ACC112 (cell line): ENCODE measurements at regions not wholly inside any gene's neighbourhood (a gene's known extent, or its start where the extent isn't known, plus 50 kb on each side); places are given as distances from the start of the nearest gene placed in this dataset.

Source experiments
- H2AFZ ChIP-seq: fragments of 200-600 bp; sonication (generic); one replicate; pipeline ENCODE4 v1.6.0; 2017; ENCODE audit warnings: antibody characterized with exemption, low read length; ENCODE audit not compliant: unreplicated experiment
- H3K27ac ChIP-seq: fragments of 200-600 bp; sonication (generic); 2 replicates; pipeline ENCODE4 v1.5.1; 2014; ENCODE audit warnings: low read depth, mild to moderate bottlenecking, antibody characterized with exemption, low read length, moderate library complexity
- H3K27me3 ChIP-seq: fragments of 200-600 bp; sonication (generic); 2 replicates; pipeline ENCODE4 v1.6.1; 2014; ENCODE audit warnings: mild to moderate bottlenecking, antibody characterized with exemption, low read length, moderate library complexity, mixed read lengths; ENCODE audit not compliant: insufficient read depth
- H3K36me3 ChIP-seq: fragments of 200-600 bp; sonication (generic); 2 replicates; pipeline ENCODE4 v1.6.1; 2016; ENCODE audit warnings: mild to moderate bottlenecking, antibody characterized with exemption, low read length, moderate library complexity, mixed read lengths; ENCODE audit not compliant: insufficient read depth
- H3K4me1 ChIP-seq: fragments of 200-600 bp; sonication (generic); one replicate; pipeline ENCODE4 v1.6.1; 2016; ENCODE audit warnings: low read length, mixed read lengths; ENCODE audit not compliant: insufficient read depth, unreplicated experiment, control insufficient read depth
- H3K4me3 ChIP-seq: fragments of 200-600 bp; sonication (generic); 2 replicates; pipeline ENCODE4 v1.5.1; 2014; ENCODE audit warnings: mild to moderate bottlenecking, low read depth, low read length
- H3K79me2 ChIP-seq: fragments of 200-600 bp; sonication (generic); one replicate; pipeline ENCODE4 v1.6.0; 2016; ENCODE audit warnings: low read length; ENCODE audit not compliant: control insufficient read depth, unreplicated experiment, insufficient read depth

DNA sequence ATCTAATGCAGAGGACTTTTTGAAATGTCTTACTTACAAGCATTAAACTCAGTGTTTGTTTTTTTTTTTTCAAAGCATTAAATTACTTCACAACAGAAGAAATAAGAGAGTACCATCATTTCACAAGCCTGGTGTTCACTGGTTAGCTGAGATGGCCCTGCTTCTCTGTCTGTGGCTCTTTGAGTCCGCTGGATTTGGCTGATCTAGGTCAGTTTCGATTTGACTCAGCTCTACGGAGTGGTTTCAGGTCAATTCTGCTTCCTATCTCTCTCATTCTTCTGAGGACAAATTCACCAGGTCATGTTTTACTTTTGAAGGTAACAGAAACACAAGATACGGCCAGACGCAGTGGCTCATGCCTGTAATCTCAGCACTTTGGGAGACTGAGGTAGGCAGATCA is 1066.1 kb downstream of the FLRT2 start:
- Histone ChIP-seq H3K79me2 (no peaks in the 10 kb centered on the region), H3K27ac (no peak overlapping the region), H3K36me3 (no peaks in the 10 kb centered on the region), H3K27me3 (no peaks in the 10 kb centered on the region), H3K4me3 (no peak overlapping the region), H2AFZ (no peak overlapping the region), H3K4me1 (no peaks in the 10 kb centered on the region)

DNA sequence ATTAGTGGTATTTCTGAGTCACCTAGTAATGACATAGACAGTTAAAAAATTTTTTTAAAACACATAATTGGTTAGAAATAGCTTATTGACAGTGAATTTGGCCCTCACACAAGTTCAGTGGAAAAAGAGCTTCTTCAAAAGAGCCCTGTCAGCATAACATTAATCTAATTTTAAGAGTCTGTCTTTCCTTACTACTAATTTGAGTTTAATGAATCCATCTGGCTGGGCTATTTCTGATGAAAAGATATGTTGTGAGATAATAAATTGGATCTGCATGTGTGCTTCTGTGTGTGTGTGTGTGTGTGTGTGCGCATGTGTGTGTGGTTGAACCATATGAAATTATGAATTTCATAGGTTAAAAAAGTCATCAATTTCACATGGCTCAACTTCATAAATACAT is 1045.2 kb downstream of the FLRT2 start:
- Histone ChIP-seq H3K27me3 (no peaks in the 10 kb centered on the region), H2AFZ (no peak overlapping the region), H3K4me1 (no peaks in the 10 kb centered on the region), H3K27ac (peak overlapping the region; percentile 50), H3K4me3 (no peak overlapping the region), H3K79me2 (no peaks in the 10 kb centered on the region), H3K36me3 (no peaks in the 10 kb centered on the region)

DNA sequence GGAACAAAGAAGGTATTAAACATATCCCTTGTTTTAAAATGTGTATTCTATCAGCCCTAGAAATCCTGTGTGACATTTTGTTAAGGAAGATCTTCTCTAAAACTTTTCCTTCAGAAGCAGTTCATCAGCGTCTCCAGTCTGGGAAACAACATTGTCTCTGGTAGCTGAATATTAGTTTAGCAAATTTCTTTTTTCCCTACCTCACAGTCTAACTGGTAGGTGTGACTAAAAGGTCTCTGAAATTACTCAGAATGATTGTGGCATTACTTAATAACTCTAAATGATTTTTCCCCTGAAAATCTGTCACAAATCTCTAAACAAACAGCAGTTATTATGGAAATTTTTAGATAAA is 1044.8 kb downstream of the FLRT2 start:
- H3K27ac ChIP-seq, result peak overlapping the region; percentile 50
- no peaks in the 10 kb centered on the region for H3K79me2 ChIP-seq
- H3K4me1 ChIP-seq, result no peaks in the 10 kb centered on the region
- H2AFZ ChIP-seq, result no peak overlapping the region
- H3K4me3 ChIP-seq, result no peak overlapping the region
- H3K36me3 ChIP-seq, result no peaks in the 10 kb centered on the region
- H3K27me3 ChIP-seq, result no peaks in the 10 kb centered on the region

DNA sequence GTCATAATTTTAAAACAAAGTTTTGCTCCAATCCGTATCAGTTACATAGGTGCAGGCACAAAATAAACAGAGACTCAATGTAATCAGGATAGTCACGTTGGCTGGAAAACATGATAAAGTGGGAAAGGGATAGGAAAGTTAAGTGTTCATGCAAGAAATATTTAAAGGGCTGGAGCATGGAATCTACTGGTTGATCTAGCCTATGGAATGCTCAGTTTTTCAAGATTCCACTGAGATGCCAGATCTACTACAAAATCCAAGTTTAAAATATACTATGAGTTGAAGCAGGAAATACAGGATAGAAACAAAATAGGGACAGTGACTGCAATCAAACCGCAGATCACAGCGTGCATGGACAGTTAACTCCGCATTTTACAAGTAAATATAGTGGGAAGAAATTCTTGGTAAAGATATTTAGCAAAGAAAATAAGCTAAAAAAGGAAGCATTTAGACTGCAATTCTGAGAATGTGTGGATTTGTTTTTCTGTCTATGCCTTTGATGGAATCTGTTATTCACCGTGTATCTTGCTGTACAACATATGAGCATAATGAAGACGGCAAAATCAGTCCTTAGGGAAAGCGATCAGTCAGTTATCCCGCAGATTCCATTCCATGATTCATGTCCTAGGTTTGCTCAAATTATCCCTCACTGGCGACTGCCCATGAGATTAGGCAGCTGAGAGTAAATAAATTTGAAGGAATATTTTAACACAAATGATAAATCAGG is 1044.3 kb downstream of the FLRT2 start:
- H3K4me1 ChIP-seq, result no peaks in the 10 kb centered on the region
- peak overlapping the region; percentile 50 for H3K27ac ChIP-seq
- no peaks in the 10 kb centered on the region for H3K27me3 ChIP-seq
- H3K4me3 ChIP-seq, result no peak overlapping the region
- no peaks in the 10 kb centered on the region for H3K36me3 ChIP-seq
- no peak overlapping the region for H2AFZ ChIP-seq
- H3K79me2 ChIP-seq, result no peaks in the 10 kb centered on the region

DNA sequence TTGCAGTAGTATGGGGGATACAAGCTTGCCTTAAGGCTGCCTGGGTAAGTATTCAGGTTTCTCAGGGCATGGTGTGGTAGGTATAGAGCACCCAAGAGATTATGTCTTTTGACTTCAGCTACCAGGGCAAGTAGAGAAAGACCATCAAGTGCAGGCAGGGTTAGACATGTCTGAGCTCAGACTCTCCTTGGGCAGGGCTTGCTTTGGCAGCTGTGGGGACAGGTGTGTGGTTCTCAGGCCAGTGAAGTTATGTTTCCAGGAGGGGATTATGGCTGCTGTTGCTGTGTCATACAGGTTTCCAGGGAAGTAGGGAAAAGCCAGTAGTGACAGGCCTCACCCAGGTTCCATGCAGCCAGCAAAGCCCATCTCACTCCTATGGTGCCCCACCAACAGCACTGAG is 1040.4 kb downstream of the FLRT2 start:
- Histone ChIP-seq H2AFZ (no peak overlapping the region), H3K36me3 (no peaks in the 10 kb centered on the region), H3K4me3 (no peak overlapping the region), H3K4me1 (no peaks in the 10 kb centered on the region), H3K27me3 (no peaks in the 10 kb centered on the region), H3K27ac (no peak overlapping the region), H3K79me2 (no peaks in the 10 kb centered on the region)

DNA sequence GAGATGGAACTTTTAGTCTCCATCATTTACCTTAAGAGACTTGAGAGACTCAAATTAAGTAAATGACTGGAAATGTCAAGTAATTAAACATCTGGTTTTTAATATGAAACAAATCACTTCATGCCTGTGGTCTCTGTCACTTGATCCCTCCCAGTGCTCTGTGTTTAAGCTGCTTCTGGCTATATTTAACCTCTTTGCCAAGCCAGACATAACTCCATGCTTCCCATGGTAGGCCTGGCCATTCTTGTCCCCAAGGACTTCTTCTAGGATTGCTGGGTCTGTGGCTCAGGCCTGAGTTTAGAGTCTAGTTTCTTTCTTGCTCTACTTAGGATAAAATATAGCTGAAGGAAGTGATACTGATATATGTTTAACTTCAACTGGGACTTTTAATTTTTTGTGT is 1013.6 kb downstream of the FLRT2 start:
- Histone ChIP-seq H3K4me1 (no peaks in the 10 kb centered on the region), H3K4me3 (no peak overlapping the region), H3K36me3 (no peaks in the 10 kb centered on the region), H3K27ac (no peak overlapping the region), H3K79me2 (no peaks in the 10 kb centered on the region), H2AFZ (no peak overlapping the region), H3K27me3 (no peaks in the 10 kb centered on the region)

DNA sequence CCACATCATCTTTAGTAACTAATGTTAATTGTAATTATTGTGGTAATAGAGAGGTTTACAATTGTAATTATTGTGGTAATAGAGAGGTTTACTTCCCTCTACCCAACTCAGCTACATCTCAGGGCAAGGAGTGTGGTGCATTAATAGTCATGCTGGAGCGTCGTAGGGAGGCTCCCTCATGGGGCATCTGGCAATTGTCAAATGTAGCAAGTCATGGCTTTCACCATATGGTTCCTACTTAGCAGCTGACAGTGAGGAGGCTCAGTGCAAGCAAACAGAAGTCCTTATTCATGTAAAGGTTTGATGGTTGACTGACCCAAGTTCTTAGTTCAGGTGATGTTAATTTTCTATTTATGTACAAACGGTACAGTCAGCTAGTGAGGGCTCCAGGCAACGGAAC is 1012.0 kb downstream of the FLRT2 start:
- no peak overlapping the region for H2AFZ ChIP-seq
- no peaks in the 10 kb centered on the region for H3K4me1 ChIP-seq
- no peaks in the 10 kb centered on the region for H3K27me3 ChIP-seq
- H3K36me3 ChIP-seq, result no peaks in the 10 kb centered on the region
- no peak overlapping the region for H3K4me3 ChIP-seq
- no peak overlapping the region for H3K27ac ChIP-seq
- no peaks in the 10 kb centered on the region for H3K79me2 ChIP-seq

DNA sequence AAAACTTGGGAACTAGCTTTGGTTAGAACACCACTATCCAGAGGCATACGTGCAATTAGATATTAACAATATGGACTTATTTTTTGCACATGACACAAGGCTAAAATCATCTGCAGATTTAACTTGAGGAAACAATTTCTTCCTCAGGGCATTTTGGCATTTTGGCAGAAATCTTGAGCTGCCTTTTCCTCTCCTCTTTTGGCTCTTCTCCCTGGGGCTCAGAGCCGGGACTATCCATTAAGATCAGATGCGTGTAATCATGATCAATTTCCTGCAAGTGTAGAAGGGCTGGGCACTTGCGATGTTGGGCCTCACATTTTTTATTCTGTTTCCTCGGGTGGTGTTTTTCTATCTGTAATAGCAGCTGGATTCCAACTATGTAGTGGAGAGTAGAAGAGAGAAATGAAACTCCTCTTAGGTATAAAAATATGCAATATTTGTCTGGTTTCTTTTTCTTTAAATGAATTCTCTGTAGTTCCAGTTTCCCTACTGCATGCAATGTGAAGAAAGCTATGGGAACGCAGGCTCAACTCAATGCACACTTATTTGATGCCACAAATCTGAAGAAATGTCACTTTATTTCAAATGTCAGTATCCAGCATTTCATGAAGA is 1010.8 kb downstream of the FLRT2 start:
- Histone ChIP-seq H3K4me3 (no peak overlapping the region), H3K27ac (no peak overlapping the region), H3K36me3 (no peaks in the 10 kb centered on the region), H3K79me2 (no peaks in the 10 kb centered on the region), H3K27me3 (no peaks in the 10 kb centered on the region), H3K4me1 (no peaks in the 10 kb centered on the region), H2AFZ (peak overlapping the region; percentile 65)

DNA sequence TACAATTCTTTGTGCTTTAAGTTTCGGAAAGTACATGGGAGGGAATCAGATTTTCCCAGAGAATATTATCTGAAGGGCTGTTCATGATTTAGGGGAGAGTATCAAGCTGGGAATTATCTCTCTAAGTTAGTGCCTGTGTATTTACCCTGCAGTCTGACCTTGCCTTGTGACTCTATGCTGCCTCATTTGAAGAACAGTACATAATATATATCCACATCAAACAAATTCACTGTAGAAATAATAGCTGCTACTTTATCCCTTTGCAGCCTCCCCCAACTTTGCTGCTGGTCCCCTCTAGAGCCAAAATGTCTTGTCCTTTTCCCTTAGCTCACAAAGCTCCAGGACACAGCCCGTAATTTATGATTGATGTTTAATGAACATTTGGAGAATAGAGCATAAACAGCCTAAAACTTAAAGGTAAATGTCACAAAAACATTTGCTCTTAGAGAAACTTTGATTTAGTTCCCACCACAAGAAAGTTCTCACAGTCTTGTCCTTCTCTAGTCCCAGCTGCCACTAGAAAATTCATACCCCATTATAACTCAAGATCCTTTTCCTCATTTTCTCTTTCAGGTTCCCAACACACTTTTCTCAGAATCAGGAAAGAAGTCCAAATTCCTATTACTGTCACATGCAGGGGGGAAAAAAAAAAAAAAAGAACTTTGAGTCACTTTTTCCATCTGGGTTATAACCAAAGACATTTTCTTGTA is 1009.6 kb downstream of the FLRT2 start:
- H2AFZ ChIP-seq, result no peak overlapping the region
- no peak overlapping the region for H3K27ac ChIP-seq
- H3K79me2 ChIP-seq, result no peaks in the 10 kb centered on the region
- no peaks in the 10 kb centered on the region for H3K27me3 ChIP-seq
- no peaks in the 10 kb centered on the region for H3K36me3 ChIP-seq
- no peaks in the 10 kb centered on the region for H3K4me1 ChIP-seq
- H3K4me3 ChIP-seq, result no peak overlapping the region

DNA sequence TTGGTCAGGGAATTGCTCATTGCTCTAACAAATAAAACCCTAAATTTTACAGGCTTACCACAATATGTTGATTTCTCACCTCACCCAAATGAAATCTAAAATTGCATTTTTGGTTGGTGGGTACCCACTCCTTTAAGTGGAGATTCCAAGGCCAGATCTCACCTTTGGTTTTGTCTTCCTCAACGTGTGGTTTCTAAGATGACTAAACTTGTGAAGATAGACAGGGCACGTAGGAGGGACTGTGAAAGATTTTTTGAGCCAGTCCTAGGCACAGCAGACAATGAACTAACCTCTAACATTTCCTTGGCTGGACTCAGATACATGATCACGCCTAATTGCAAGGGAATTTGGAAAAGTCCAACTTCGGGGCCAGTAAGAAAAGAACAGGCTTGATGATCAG is 1003.9 kb downstream of the FLRT2 start:
- Histone ChIP-seq H3K27me3 (no peaks in the 10 kb centered on the region), H3K36me3 (no peaks in the 10 kb centered on the region), H3K4me1 (no peaks in the 10 kb centered on the region), H3K4me3 (no peak overlapping the region), H3K27ac (no peak overlapping the region), H2AFZ (no peak overlapping the region), H3K79me2 (no peaks in the 10 kb centered on the region)

DNA sequence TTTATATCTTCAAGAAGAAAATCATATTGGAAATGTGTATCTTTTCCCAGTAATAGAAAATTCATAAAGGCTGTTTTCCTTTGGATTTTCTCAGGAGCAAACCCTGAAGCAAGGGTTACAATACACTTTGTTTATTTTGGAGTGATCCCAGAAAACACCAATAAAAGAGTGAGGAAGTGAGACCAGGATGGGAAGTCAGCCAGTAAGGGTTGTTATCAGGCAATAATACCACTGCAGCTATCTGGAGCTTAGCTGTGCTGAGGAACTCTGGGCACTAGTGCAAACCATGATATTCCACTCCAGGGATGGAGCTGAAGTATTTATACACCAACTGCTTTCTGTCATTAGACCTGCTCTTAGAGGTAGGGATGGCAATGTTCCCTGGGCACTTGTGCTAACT is 1002.3 kb downstream of the FLRT2 start:
- Histone ChIP-seq H2AFZ (no peak overlapping the region), H3K36me3 (no peaks in the 10 kb centered on the region)

More for the DNA sequence above, 1002.3 kb downstream of the FLRT2 start:
- H3K27me3 ChIP-seq, result no peaks in the 10 kb centered on the region
- H3K79me2 ChIP-seq, result no peaks in the 10 kb centered on the region
- H3K4me3 ChIP-seq, result no peak overlapping the region
- no peaks in the 10 kb centered on the region for H3K4me1 ChIP-seq
- no peak overlapping the region for H3K27ac ChIP-seq
